Anterior cingulate cortex (tissue), 58 donors: ENCODE measurements at regions not wholly inside any gene's neighbourhood (a gene's known extent, or its start where the extent isn't known, plus 50 kb on each side); places are given as distances from the start of the nearest gene placed in this dataset.
A peak's percentile ranks its signal among the peaks of the same experiment; 100 is the strongest.

Experiments
- DNase-seq, 58 donors: peaks; one replicate each; lab custom pipeline; 2025; lab: John Stamatoyannopoulos, UW

GRCh38 chr5:3123763-3124157 is 372.3 kb upstream of the IRX2 start:
- DNase-seq = no peak

- no peak for DNase-seq
Observed at GRCh38 chr5:3122985-3123762, 371.7 kb upstream of the IRX2 start.

- no peak for DNase-seq
Observed at GRCh38 chr5:3122216-3122615, 370.7 kb upstream of the IRX2 start.

- DNase-seq = no peak
Observed at GRCh38 chr5:3121813-3122212, 370.3 kb upstream of the IRX2 start.

- DNase-seq = no peak
Observed at GRCh38 chr5:3120028-3120427, 368.6 kb upstream of the IRX2 start.

- DNase-seq = no peak
Observed at GRCh38 chr5:3119435-3119834, 368.0 kb upstream of the IRX2 start.

GRCh38 chr5:3118340-3118739 is 366.9 kb upstream of the IRX2 start:
- peak in 1 of 58 donors; percentile 2 for DNase-seq

- DNase-seq = no peak
Observed at GRCh38 chr5:3116366-3116765, 364.9 kb upstream of the IRX2 start.

- DNase-seq = no peak
Observed at GRCh38 chr5:3114467-3114866, 363.0 kb upstream of the IRX2 start.

- DNase-seq = no peak
Observed at GRCh38 chr5:3110371-3110770, 358.9 kb upstream of the IRX2 start.

- no peak for DNase-seq
Observed at GRCh38 chr5:3107156-3107611, 355.7 kb upstream of the IRX2 start.

GRCh38 chr5:3105581-3105980 is 354.1 kb upstream of the IRX2 start:
- DNase-seq = no peak

- no peak for DNase-seq
Observed at GRCh38 chr5:3105172-3105571, 353.7 kb upstream of the IRX2 start.

- DNase-seq = no peak
Observed at GRCh38 chr5:3104429-3105060, 353.1 kb upstream of the IRX2 start.

GRCh38 chr5:3103262-3103811 is 351.9 kb upstream of the IRX2 start:
- DNase-seq = no peak

GRCh38 chr5:3102531-3102930 is 351.1 kb upstream of the IRX2 start:
- DNase-seq = no peak

- no peak for DNase-seq
Observed at GRCh38 chr5:3101561-3101960, 350.1 kb upstream of the IRX2 start.

GRCh38 chr5:3100921-3101551 is 349.6 kb upstream of the IRX2 start:
- DNase-seq = no peak

- DNase-seq = no peak
Observed at GRCh38 chr5:3099954-3100353, 348.5 kb upstream of the IRX2 start.

- DNase-seq = no peak
Observed at GRCh38 chr5:3099526-3099925, 348.0 kb upstream of the IRX2 start.

GRCh38 chr5:3098821-3099220 is 347.3 kb upstream of the IRX2 start:
- no peak for DNase-seq
